Upper lobe of left lung (tissue), 4 donors: ENCODE measurements at regions not wholly inside any gene's neighbourhood (a gene's known extent, or its start where the extent isn't known, plus 50 kb on each side); places are given as distances from the start of the nearest gene placed in this dataset.

Experiments used
- EP300 ChIP-seq, 4 donors: sonication (generic); formaldehyde crosslinking; IDR thresholded peaks; one replicate each; pipeline ENCODE4 v1.5.1; 2017; ENCODE audit warnings: antibody characterized with exemption in 4 of 4, control low read depth in 2 of 4
- TF ChIP-seq, protein P1 (sequence below), 6 experiments: fragments of 450-650 bp in 4 of 6; fragments of 200-600 bp in 2 of 6; sonication (generic) in 2 of 6; IDR thresholded peaks; one replicate each; pipeline ENCODE4 v1.5.1; 2016 to 2019; ENCODE audit warnings: antibody characterized with exemption in 6 of 6

DNA sequence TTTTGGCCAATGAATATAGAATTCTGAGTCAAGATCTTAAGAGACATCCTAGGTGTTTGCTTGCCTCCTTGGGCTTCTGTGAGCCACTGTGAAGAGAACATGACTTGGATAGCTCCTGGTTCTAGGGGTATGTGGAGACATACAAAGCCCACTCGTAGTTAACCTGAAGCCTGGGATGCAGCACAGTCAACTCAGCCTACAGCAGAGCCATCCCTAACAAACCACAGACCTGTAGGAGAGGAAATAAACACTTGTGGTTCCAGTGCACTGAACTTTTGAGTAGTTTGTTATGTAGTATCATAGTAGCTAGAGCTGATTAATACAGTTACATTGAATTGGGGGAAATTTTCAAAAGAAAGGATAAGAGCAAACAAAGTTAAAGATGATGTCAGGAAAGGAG is 474.4 kb upstream of the HSF2 start:
- TF ChIP-seq, protein P1, sequence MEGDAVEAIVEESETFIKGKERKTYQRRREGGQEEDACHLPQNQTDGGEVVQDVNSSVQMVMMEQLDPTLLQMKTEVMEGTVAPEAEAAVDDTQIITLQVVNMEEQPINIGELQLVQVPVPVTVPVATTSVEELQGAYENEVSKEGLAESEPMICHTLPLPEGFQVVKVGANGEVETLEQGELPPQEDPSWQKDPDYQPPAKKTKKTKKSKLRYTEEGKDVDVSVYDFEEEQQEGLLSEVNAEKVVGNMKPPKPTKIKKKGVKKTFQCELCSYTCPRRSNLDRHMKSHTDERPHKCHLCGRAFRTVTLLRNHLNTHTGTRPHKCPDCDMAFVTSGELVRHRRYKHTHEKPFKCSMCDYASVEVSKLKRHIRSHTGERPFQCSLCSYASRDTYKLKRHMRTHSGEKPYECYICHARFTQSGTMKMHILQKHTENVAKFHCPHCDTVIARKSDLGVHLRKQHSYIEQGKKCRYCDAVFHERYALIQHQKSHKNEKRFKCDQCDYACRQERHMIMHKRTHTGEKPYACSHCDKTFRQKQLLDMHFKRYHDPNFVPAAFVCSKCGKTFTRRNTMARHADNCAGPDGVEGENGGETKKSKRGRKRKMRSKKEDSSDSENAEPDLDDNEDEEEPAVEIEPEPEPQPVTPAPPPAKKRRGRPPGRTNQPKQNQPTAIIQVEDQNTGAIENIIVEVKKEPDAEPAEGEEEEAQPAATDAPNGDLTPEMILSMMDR (IDR thresholded peaks at IDR 0.05) = no peak
- TF ChIP-seq EP300 (IDR thresholded peaks at IDR 0.05) = no peak
